K562 (cell line): ENCODE measurements at regions not wholly inside any gene's neighbourhood (a gene's known extent, or its start where the extent isn't known, plus 50 kb on each side); places are given as distances from the start of the nearest gene placed in this dataset.

Source experiments
- ATAC-seq: fragments of 200-7000 bp; cut with Tn5 transposase; 3 replicates; pipeline ENCODE4 v1.9.1; 2020; ENCODE audit warnings: moderate library complexity
- BruUV-seq: library from RNA; stranded (reverse); fragments of 400-500 nt; replicated peaks from 2 replicates; lab custom pipeline; 2021; lab: Mats Ljungman, UMichigan
- CTCF ChIA-PET: fragments of 300-600 bp; formaldehyde crosslinking; extraction: SDS; loops from one replicate; lab custom pipeline; 2021; ENCODE audit warnings: low intra/inter-chr PET ratio; lab: Yijun Ruan, JAX
- POLR2A ChIA-PET: fragments of 300-600, 350-650 bp; sonication (Branson Sonifier 250); formaldehyde crosslinking; extraction: SDS; loops from one replicate; lab custom pipeline; 2021; ENCODE audit warnings: antibody characterized with exemption, inconsistent platforms; lab: Yijun Ruan, JAX
- DNase-seq, 4 experiments: peaks; one replicate each; pipeline versions ENCODE4 v3.0.0 to v3.0.0-alpha.2; 2011 to 2018; ENCODE audit warnings: low spot score in 3 of 4, mixed read lengths in 3 of 4; ENCODE audit errors: extremely low read depth in 1 of 4
- FAIRE-seq: peaks from 2 replicates; lab custom pipeline; 2011; peaks lifted over from hg19 to GRCh38; lab: Jason Lieb, UNC
- H2AFZ ChIP-seq: 2 replicates; pipeline ENCODE4 v1.6.0; 2011; ENCODE audit warnings: low read depth, low read length, control low read depth, inconsistent platforms
- H3K27ac ChIP-seq: fragments of 200-600 bp; 3 replicates; pipeline ENCODE4 v1.8.0; 2011; ENCODE audit warnings: low read depth, mild to moderate bottlenecking, control low read depth, inconsistent platforms, low read length, moderate library complexity, mixed read lengths; ENCODE audit errors: extremely low read depth
- H3K27me3 ChIP-seq, 2 experiments: fragments of 300-600 bp in 1 of 2; 2 replicates in 1 of 2; 3 replicates in 1 of 2; pipeline versions ENCODE4 v1.6.0 to v1.8.0; 2011; ENCODE audit warnings: inconsistent platforms in 2 of 2, low read length in 2 of 2, mild to moderate bottlenecking in 1 of 2, mixed read lengths in 1 of 2, moderate library complexity in 1 of 2; ENCODE audit not compliant: control insufficient read depth in 2 of 2, insufficient read depth in 2 of 2
- H3K36me3 ChIP-seq: fragments of 300-600 bp; 3 replicates; pipeline ENCODE4 v1.8.0; 2011; ENCODE audit warnings: mild to moderate bottlenecking, low read length, inconsistent platforms; ENCODE audit not compliant: control insufficient read depth, insufficient read depth
- H3K4me1 ChIP-seq, 2 experiments: fragments of 200-600 bp in 1 of 2; replicated peaks in 1 of 2; 2 replicates in 1 of 2; 3 replicates in 1 of 2; pipeline versions ENCODE4 v1.5.1 to v1.8.0; 2011; ENCODE audit warnings: inconsistent platforms in 2 of 2, low read length in 2 of 2, mild to moderate bottlenecking in 1 of 2, mixed read lengths in 1 of 2, moderate library complexity in 1 of 2; ENCODE audit not compliant: control insufficient read depth in 2 of 2, insufficient read depth in 2 of 2
- H3K4me2 ChIP-seq: 2 replicates; pipeline ENCODE4 v1.6.1; 2011; ENCODE audit warnings: low read length, control low read depth, inconsistent platforms, mixed read lengths; ENCODE audit not compliant: insufficient read depth
- H3K4me3 ChIP-seq: fragments of 200-600 bp; sonication (generic), shearing (Covaris generic); 2 replicates; pipeline ENCODE4 v1.5.1; 2016; ENCODE audit warnings: control low read depth, inconsistent platforms
- H3K79me2 ChIP-seq: fragments of 200-600 bp; 3 replicates; pipeline ENCODE4 v1.8.0; 2011; ENCODE audit warnings: low read length, inconsistent platforms; ENCODE audit not compliant: control insufficient read depth, insufficient read depth
- H3K9ac ChIP-seq, 2 experiments: 2 replicates each; pipeline versions ENCODE4 v1.6.0 to v1.6.1; 2011; ENCODE audit warnings: low read depth in 2 of 2, low read length in 2 of 2, control low read depth in 1 of 2, inconsistent platforms in 1 of 2, mild to moderate bottlenecking in 1 of 2, mixed read lengths in 1 of 2; ENCODE audit not compliant: insufficient read depth in 1 of 2
- H3K9me1 ChIP-seq: one replicate; pipeline ENCODE4 v1.6.0; 2011; ENCODE audit warnings: inconsistent platforms, mild to moderate bottlenecking, low read length, moderate library complexity; ENCODE audit not compliant: control insufficient read depth, insufficient read depth
- H3K9me3 ChIP-seq: replicated peaks from 2 replicates; pipeline ENCODE4 v1.5.1; 2011; ENCODE audit warnings: low read depth, low read length, inconsistent platforms; ENCODE audit not compliant: control insufficient read depth, insufficient read depth
- H4K20me1 ChIP-seq: replicated peaks from 2 replicates; pipeline ENCODE4 v1.6.1; 2011; ENCODE audit warnings: low read length, inconsistent platforms, mixed read lengths; ENCODE audit not compliant: control insufficient read depth, insufficient read depth
- MGA ChIP-seq: fragments of 450-650 bp; IDR thresholded peaks from 2 replicates; pipeline ENCODE4 v1.6.1; 2016; ENCODE audit warnings: mild to moderate bottlenecking, moderate library complexity
- NELFE ChIP-seq: IDR thresholded peaks from 2 replicates; pipeline ENCODE4 v1.6.1; 2011; ENCODE audit warnings: mild to moderate bottlenecking; ENCODE audit not compliant: insufficient read depth, insufficient read length
- SRSF9 ChIP-seq: fragments of 200-400 bp; formaldehyde crosslinking; IDR thresholded peaks from 2 replicates; pipeline ENCODE4 v1.6.1; 2017; ENCODE audit warnings: low read depth, low read length, borderline replicate concordance
- STAT5B ChIP-seq: fragments of 250-450 bp; sonication (Bioruptor Pico); IDR thresholded peaks from 2 replicates; pipeline ENCODE4 v1.8.0; 2021; ENCODE audit warnings: mild to moderate bottlenecking, inconsistent platforms
- WGBS: fragments of 100-300 bp; shearing (Covaris generic); methylation state at CpG from one replicate; pipeline ENCODE4 v1.1.6; 2016; ENCODE audit warnings: low coverage, mixed read lengths; ENCODE audit not compliant: insufficient coverage; ENCODE audit errors: missing lambda C conversion rate; 5-methylcytosine and 5-hydroxymethylcytosine counted together
- in situ Hi-C: fragments of 300-500 bp; cut with MboI; formaldehyde crosslinking; loops from 4 replicates; pipeline ENCODE4 v1.15.0; 2018; ENCODE audit warnings: inconsistent platforms, mixed read lengths
- intact Hi-C: fragments of 100-400 bp; cut with micrococcal nuclease; formaldehyde crosslinking; loops from 2 replicates; pipeline ENCODE4 v1.14.2; 2022

DNA sequence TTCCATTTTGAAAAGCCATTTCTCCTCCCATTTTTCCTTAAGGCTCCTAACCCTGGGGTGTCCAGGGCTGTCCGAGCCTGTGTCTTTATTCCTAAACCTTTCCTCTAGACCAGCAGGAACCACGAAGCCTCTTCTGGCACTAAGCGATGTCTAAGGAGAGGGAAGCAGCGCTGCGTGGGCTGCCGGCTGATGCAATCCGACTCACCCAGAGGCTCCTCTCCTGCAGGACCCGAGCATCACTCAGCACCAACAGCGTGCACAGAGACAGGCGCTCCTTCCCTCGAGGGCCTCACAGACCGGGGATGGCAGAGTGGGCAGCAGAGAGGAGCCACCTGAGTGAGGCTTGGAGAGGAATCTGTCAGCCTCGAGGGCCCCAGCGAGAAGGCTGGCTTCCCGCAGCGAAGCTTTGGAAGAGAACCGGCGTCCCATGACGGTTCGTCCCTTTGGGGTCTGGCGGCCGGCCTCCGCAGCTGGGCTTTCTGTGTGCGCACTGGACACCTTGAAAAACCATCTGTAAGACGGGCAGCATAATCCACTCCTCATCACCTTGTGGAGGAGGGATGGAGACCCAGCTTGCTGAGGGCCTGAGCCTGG lies 174.3 kb downstream of the FOXL1 start:
- ATAC-seq (peak; percentile 74), DNase-seq (peak in 1 of 4 experiments; percentile 14), FAIRE-seq (no peak)
- Histone ChIP-seq H3K27me3 (peaks cover 23 to 69% of the 10 kb centered on the region in 2 experiments; a peak in 4 of 5 replicates), H3K79me2 (no peaks in the 10 kb centered on the region), H3K4me1 (peaks cover 0 to 3% of the 10 kb centered on the region in 2 experiments; a peak in 2 of 5 replicates), H3K9ac (no peak overlapping the region), H3K9me3 (no peaks in the 10 kb centered on the region), H3K36me3 (no peaks in the 10 kb centered on the region), H3K9me1 (no peaks in the 10 kb centered on the region), H3K27ac (no peak overlapping the region), H2AFZ (no peak overlapping the region), H3K4me3 (no peak overlapping the region), H3K4me2 (peak overlapping the region; percentile 55), H4K20me1 (peaks cover 5% of the 10 kb centered on the region; the same call in 1 of the 2 replicates)
- intact Hi-C loops = no loop called here
- WGBS = 9% methylated on average over 25 of the region's 25 CpGs
- ChIA-PET POLR2A (interaction anchor here (1.1 to 1.3 kb wide), 2 partner anchors 11 to 13 kb away, joined by 3 read pairs; no protein-coding TSS in a partner anchor), CTCF (no interaction called here)
- in situ Hi-C loops = no loop called here
- no TSS peak for BruUV-seq
- no peak for TF ChIP-seq STAT5B (CRISPR knock-in tag)
- TF ChIP-seq SRSF9 = no peak
- TF ChIP-seq NELFE = no peak
- peak; percentile 48 for TF ChIP-seq MGA
